HepG2 (cell line): ENCODE measurements at regions not wholly inside any gene's neighbourhood (a gene's known extent, or its start where the extent isn't known, plus 50 kb on each side); places are given as distances from the start of the nearest gene placed in this dataset.

ENCODE experiments used
- ATAC-seq: fragments of 200-7000 bp; cut with Tn5 transposase; 3 replicates; pipeline ENCODE4 v1.9.1; 2020; ENCODE audit warnings: mild to moderate bottlenecking, moderate library complexity
- BruUV-seq: library from RNA; stranded (reverse); fragments of 400-500 nt; replicated peaks from 2 replicates; lab custom pipeline; 2021; lab: Mats Ljungman, UMichigan
- CTCF ChIA-PET: fragments of 300-600 bp; formaldehyde crosslinking; extraction: SDS; loops from one replicate; lab custom pipeline; 2021; ENCODE audit warnings: low total read pairs, inconsistent platforms, low intra/inter-chr PET ratio; lab: Yijun Ruan, JAX
- POLR2A ChIA-PET: fragments of 350-600 bp; sonication (Branson Sonifier 250); formaldehyde crosslinking; loops from one replicate; lab custom pipeline; 2020; ENCODE audit warnings: antibody characterized with exemption, inconsistent platforms; lab: Yijun Ruan, JAX
- DNase-seq: peaks from one replicate; pipeline ENCODE4 v3.0.0-alpha.2; 2015; ENCODE audit warnings: low spot score
- FAIRE-seq: peaks from 3 replicates; lab custom pipeline; 2011; peaks lifted over from hg19 to GRCh38; lab: Jason Lieb, UNC
- H2AFZ ChIP-seq: one replicate; pipeline ENCODE4 v1.6.1; 2011; ENCODE audit warnings: low read length, inconsistent platforms
- H3K27ac ChIP-seq: fragments of 300-600 bp; 3 replicates; pipeline ENCODE4 v1.8.0; 2011; ENCODE audit warnings: mixed run types, mild to moderate bottlenecking, mixed read lengths, low read length, inconsistent platforms; ENCODE audit not compliant: insufficient read depth; ENCODE audit errors: extremely low read length
- H3K27me3 ChIP-seq, 2 experiments: fragments of 200-600 bp in 1 of 2; 2 replicates in 1 of 2; 3 replicates in 1 of 2; pipeline versions ENCODE4 v1.6.0 to v1.8.0; 2011; ENCODE audit warnings: low read length in 2 of 2, mild to moderate bottlenecking in 2 of 2, moderate library complexity in 2 of 2, inconsistent platforms in 1 of 2; ENCODE audit not compliant: insufficient read depth in 2 of 2, control insufficient read depth in 1 of 2
- H3K36me3 ChIP-seq, 2 experiments: fragments of 200-600 bp in 1 of 2; replicated peaks in 1 of 2; 2 replicates in 1 of 2; 3 replicates in 1 of 2; pipeline versions ENCODE4 v1.5.1 to v1.8.0; 2011; ENCODE audit warnings: low read length in 2 of 2, inconsistent platforms in 1 of 2; ENCODE audit not compliant: insufficient read depth in 2 of 2, control insufficient read depth in 1 of 2
- H3K4me1 ChIP-seq: 2 replicates; pipeline ENCODE4 v1.5.1; 2012; ENCODE audit warnings: low read length, inconsistent platforms; ENCODE audit not compliant: insufficient read depth
- H3K4me2 ChIP-seq: 2 replicates; pipeline ENCODE4 v1.6.0; 2011; ENCODE audit warnings: low read depth, low read length, inconsistent platforms
- H3K4me3 ChIP-seq, 3 experiments: fragments of 200-600 bp in 1 of 3; sonication (generic), shearing (Covaris generic) in 1 of 3; replicated peaks in 1 of 3; 2 replicates each; pipeline ENCODE4 v1.5.1; 2011 to 2016; ENCODE audit warnings: low read length in 3 of 3, inconsistent platforms in 2 of 3, low read depth in 2 of 3, mild to moderate bottlenecking in 2 of 3, control low read depth in 1 of 3, mixed read lengths in 1 of 3; ENCODE audit not compliant: insufficient read depth in 1 of 3
- H3K79me2 ChIP-seq: one replicate; pipeline ENCODE4 v1.6.1; 2011; ENCODE audit warnings: low read length, inconsistent platforms; ENCODE audit not compliant: insufficient read depth
- H3K9ac ChIP-seq: 2 replicates; pipeline ENCODE4 v1.6.0; 2011; ENCODE audit warnings: mild to moderate bottlenecking, low read depth, low read length, inconsistent platforms; ENCODE audit not compliant: insufficient read depth
- H3K9me3 ChIP-seq: 2 replicates; pipeline ENCODE4 v1.5.1; 2012; ENCODE audit warnings: mild to moderate bottlenecking, low read length
- H4K20me1 ChIP-seq: 2 replicates; pipeline ENCODE4 v1.6.0; 2011; ENCODE audit warnings: inconsistent platforms, mild to moderate bottlenecking, low read length, moderate library complexity; ENCODE audit not compliant: insufficient read depth
- ADNP ChIP-seq: sonication (generic); formaldehyde crosslinking; IDR thresholded peaks from 2 replicates; pipeline ENCODE4 v1.4.0; 2020; ENCODE audit warnings: missing genetic modification reagents
- CREB1 ChIP-seq, 2 experiments: fragments of 450-650 bp in 1 of 2; IDR thresholded peaks; 2 replicates each; pipeline ENCODE4 v1.6.1; 2016 to 2017; ENCODE audit warnings: control low read depth in 1 of 2, mild to moderate bottlenecking in 1 of 2, missing compliant biosample characterization in 1 of 2, missing genetic modification characterization in 1 of 2
- DBP ChIP-seq: sonication (generic); formaldehyde crosslinking; IDR thresholded peaks from 2 replicates; pipeline ENCODE4 v1.4.0; 2020; ENCODE audit warnings: missing genetic modification reagents; ENCODE audit errors: not compliant biosample characterization
- E2F5 ChIP-seq: sonication (generic); formaldehyde crosslinking; conservative IDR thresholded peaks from 2 replicates; pipeline ENCODE4 v1.4.0; 2020; ENCODE audit warnings: missing genetic modification reagents
- MAZ ChIP-seq, 2 experiments: sonication (generic) in 1 of 2; formaldehyde crosslinking in 1 of 2; IDR thresholded peaks; 2 replicates each; pipeline versions ENCODE4 v1.5.0 to v1.6.1; 2012 to 2020; ENCODE audit warnings: low read depth in 2 of 2, mild to moderate bottlenecking in 2 of 2, borderline replicate concordance in 1 of 2, improper control_type of control experiment in 1 of 2, low read length in 1 of 2, missing genetic modification reagents in 1 of 2, moderate library complexity in 1 of 2
- MLX ChIP-seq: IDR thresholded peaks from 2 replicates; pipeline ENCODE4 v1.6.1; 2016
- MZF1 ChIP-seq: sonication (generic); formaldehyde crosslinking; IDR thresholded peaks from 2 replicates; pipeline ENCODE4 v1.8.1; 2023; ENCODE audit warnings: mild to moderate bottlenecking, missing genetic modification reagents, borderline replicate concordance
- SAP130 ChIP-seq: IDR thresholded peaks from 2 replicates; pipeline ENCODE4 v1.6.1; 2016; ENCODE audit warnings: low read depth
- TIGD3 ChIP-seq: sonication (generic); formaldehyde crosslinking; IDR thresholded peaks from 2 replicates; pipeline ENCODE4 v1.5.1; 2020; ENCODE audit warnings: mild to moderate bottlenecking, missing genetic modification reagents, borderline replicate concordance
- ZFY ChIP-seq: sonication (generic); formaldehyde crosslinking; IDR thresholded peaks from 2 replicates; pipeline ENCODE4 v1.4.0; 2020; ENCODE audit warnings: missing genetic modification reagents
- ZMYM4 ChIP-seq: sonication (generic); formaldehyde crosslinking; IDR thresholded peaks from 2 replicates; pipeline ENCODE4 v1.8.1; 2023; ENCODE audit warnings: mild to moderate bottlenecking, missing genetic modification reagents
- ZNF766 ChIP-seq: sonication (generic); formaldehyde crosslinking; IDR thresholded peaks from 2 replicates; pipeline ENCODE4 v1.5.0; 2020; ENCODE audit warnings: missing genetic modification reagents, borderline replicate concordance
- ZNF878 ChIP-seq: sonication (generic); formaldehyde crosslinking; IDR thresholded peaks from 2 replicates; pipeline ENCODE4 v1.8.1; 2023; ENCODE audit warnings: mild to moderate bottlenecking, missing genetic modification reagents, moderate library complexity
- WGBS: methylation state at CpG from one replicate; pipeline ENCODE4 v1.1.6; 2017; ENCODE audit warnings: low lambda C conversion rate; 5-methylcytosine and 5-hydroxymethylcytosine counted together
- in situ Hi-C: cut with HindIII; loops from 2 replicates; pipeline ENCODE4 v1.10.0; 2017; ENCODE audit warnings: low pct_unique_long_range_greater_than_20kb; ENCODE audit not compliant: extremely low pct_ligation_motif_present
- intact Hi-C: fragments of 100-400 bp; cut with micrococcal nuclease; formaldehyde crosslinking; loops from one replicate; pipeline ENCODE4 v1.10.0; 2022; ENCODE audit not compliant: unreplicated experiment

GRCh38 chr10:78718032-78718572, 350.7 kb upstream of the ZMIZ1 start (continued):
- TF ChIP-seq CREB1 (IDR thresholded peaks at IDR 0.05) = no peak
- TF ChIP-seq CREB1 (CRISPR knock-in tag; IDR thresholded peaks at IDR 0.05) = no peak
- TF ChIP-seq DBP (CRISPR knock-in tag) = no peak

GRCh38 chr10:78719276-78719675, 349.5 kb upstream of the ZMIZ1 start:
- POLR2A ChIA-PET = no interaction called here
- FAIRE-seq (no peak), DNase-seq (no peak)
- H3K79me2 ChIP-seq = no peaks in the 10 kb centered on the region
- no peak overlapping the region for H3K4me3 ChIP-seq
- H3K36me3 ChIP-seq = no peaks in the 10 kb centered on the region
- TF ChIP-seq TIGD3 (CRISPR knock-in tag) (no peak), SAP130 (no peak), ZNF878 (CRISPR knock-in tag) (no peak), ZMYM4 (CRISPR knock-in tag) (no peak), MZF1 (CRISPR knock-in tag) (no peak), ZFY (CRISPR knock-in tag) (no peak), MAZ (IDR thresholded peaks at IDR 0.05; ENCODE audit: borderline replicate concordance, low read depth, low read length) (no peak), MAZ (CRISPR knock-in tag; IDR thresholded peaks at IDR 0.05; ENCODE audit: low read depth) (no peak), ADNP (CRISPR knock-in tag) (no peak), MLX (CRISPR knock-in tag) (no peak), E2F5 (CRISPR knock-in tag) (no peak), ZNF766 (no peak)
- TF ChIP-seq, all 625 proteins: peak for 0
- ATAC-seq = no peak
- Histone ChIP-seq H4K20me1 (no peaks in the 10 kb centered on the region), H3K27me3 (no peaks in the 10 kb centered on the region; a peak in 1 of 5 replicates), H3K27ac (no peak overlapping the region), H2AFZ (no peak overlapping the region), H3K9me3 (no peaks in the 10 kb centered on the region), H3K4me1 (no peaks in the 10 kb centered on the region), H3K9ac (no peak overlapping the region), H3K4me2 (no peak overlapping the region)
- intact Hi-C loops (no loop called here), in situ Hi-C loops (no loop called here)
- CTCF ChIA-PET = no interaction called here
- WGBS = 53% methylated on average over 9 of the region's 10 CpGs
- BruUV-seq = no TSS peak
